ENCODE measurements at regions not wholly inside any gene's neighbourhood (a gene's known extent, or its start where the extent isn't known, plus 50 kb on each side); places are given as distances from the start of the nearest gene placed in this dataset.

DNA sequence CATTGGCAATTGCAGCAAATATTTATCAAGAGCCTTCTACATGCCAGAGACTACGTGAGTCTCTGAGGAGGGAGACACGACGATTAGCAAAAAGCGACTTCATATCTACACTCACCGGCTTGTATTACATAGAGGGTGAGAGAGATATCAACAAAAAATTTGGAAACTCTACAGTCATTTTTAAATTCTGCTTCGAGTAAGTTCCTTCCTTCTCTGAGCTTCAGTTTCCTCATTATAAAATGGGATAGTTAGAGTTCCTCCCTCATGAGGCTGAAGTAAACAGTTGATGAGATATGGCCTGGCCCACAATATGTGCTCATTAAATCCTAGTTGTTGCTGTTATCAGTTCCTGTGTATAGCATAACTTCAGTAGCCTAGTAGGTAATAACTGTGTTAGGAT, 64.1 kb upstream of the SIRPA start:
- no peak overlapping the region for H3K4me3 ChIP-seq (replicated peaks; ENCODE audit: low read depth, low read length)
- no peak for DNase-seq (ENCODE audit: low read depth)
- TF ChIP-seq, protein P1, sequence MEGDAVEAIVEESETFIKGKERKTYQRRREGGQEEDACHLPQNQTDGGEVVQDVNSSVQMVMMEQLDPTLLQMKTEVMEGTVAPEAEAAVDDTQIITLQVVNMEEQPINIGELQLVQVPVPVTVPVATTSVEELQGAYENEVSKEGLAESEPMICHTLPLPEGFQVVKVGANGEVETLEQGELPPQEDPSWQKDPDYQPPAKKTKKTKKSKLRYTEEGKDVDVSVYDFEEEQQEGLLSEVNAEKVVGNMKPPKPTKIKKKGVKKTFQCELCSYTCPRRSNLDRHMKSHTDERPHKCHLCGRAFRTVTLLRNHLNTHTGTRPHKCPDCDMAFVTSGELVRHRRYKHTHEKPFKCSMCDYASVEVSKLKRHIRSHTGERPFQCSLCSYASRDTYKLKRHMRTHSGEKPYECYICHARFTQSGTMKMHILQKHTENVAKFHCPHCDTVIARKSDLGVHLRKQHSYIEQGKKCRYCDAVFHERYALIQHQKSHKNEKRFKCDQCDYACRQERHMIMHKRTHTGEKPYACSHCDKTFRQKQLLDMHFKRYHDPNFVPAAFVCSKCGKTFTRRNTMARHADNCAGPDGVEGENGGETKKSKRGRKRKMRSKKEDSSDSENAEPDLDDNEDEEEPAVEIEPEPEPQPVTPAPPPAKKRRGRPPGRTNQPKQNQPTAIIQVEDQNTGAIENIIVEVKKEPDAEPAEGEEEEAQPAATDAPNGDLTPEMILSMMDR (IDR thresholded peaks at IDR 0.05; ENCODE audit: low read length, missing control alignments) = no peak

GRCh38 chr20:1830240-1830639, 65.0 kb upstream of the SIRPA start:
- peak; percentile 93 for DNase-seq (ENCODE audit: low read depth)
- H3K4me3 ChIP-seq (replicated peaks; ENCODE audit: low read depth, low read length) = no peak overlapping the region
- TF ChIP-seq, protein P1 (IDR thresholded peaks at IDR 0.05; ENCODE audit: low read length, missing control alignments) = no peak

DNA sequence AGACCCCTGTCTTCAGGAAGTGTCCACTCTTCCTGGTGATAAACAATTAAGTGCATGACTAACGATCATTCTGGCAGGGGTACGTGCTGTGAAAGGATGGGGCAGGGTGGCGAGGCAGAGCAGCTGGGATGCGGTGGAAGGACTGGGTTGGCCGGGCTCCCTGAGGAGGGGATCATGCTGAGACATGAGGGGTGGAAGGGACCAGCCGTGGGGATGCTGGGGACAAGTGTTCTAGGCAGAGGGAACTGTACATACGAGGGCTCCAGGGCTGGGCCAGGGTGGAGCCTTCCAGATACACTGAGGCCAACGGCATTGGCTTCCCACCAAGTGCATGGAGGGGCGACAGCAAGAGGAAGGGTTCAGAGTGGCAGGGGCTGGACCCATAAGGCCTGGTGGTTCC, 65.7 kb upstream of the SIRPA start:
- no peak overlapping the region for H3K4me3 ChIP-seq (replicated peaks; ENCODE audit: low read depth, low read length)
- no peak for DNase-seq (ENCODE audit: low read depth)
- TF ChIP-seq, protein P1 (IDR thresholded peaks at IDR 0.05; ENCODE audit: low read length, missing control alignments) = no peak

- no peak overlapping the region for H3K4me3 ChIP-seq (replicated peaks; ENCODE audit: low read depth, low read length)
- DNase-seq (ENCODE audit: low read depth) = no peak
- TF ChIP-seq, protein P1 (IDR thresholded peaks at IDR 0.05; ENCODE audit: low read length, missing control alignments) = no peak
These were observed 66.4 kb upstream of the SIRPA start for GRCh38 chr20:1828786-1829131.

DNA sequence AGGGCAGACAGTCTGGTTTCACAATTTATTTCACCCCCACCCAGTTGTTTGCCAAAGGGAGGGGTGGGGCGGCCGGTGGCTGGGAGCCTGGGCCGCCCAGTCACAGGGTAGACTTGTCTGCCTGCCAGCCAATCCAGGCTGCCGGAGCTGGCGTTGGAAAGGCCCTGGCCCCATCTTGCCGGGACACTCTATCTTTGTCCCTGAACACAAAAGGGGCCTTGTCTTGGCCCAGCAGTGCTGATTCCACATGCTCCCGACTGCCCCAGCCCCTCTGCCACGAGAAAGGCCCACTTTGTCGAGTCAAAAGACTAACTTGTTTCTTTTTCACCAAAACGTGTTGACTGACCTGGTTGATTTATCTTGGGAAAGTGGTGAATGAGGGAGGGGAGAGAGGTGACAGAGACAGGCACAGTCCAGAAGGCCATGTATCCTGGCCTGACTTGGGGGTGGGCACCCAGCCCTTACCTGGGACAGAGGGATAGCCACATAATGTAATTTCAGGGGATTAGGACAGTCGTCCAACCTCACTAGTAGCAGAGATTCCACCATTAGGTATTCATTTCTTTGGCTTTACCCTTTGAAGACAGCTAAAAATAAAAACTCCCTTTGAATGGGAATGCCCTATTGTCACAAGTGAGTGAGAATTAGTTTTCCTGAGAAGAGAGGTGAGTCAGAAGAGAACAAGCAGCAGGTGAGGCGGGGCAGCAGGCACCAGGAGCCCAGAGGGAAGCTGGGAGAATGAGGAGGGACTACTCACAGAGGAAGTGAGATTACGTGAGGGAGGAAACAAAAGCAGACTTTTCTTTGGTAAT, 67.0 kb upstream of the SIRPA start:
- TF ChIP-seq, protein P1 (IDR thresholded peaks at IDR 0.05; ENCODE audit: low read length, missing control alignments) = no peak
- no peak for DNase-seq (ENCODE audit: low read depth)
- H3K4me3 ChIP-seq (replicated peaks; ENCODE audit: low read depth, low read length) = no peak overlapping the region

DNA sequence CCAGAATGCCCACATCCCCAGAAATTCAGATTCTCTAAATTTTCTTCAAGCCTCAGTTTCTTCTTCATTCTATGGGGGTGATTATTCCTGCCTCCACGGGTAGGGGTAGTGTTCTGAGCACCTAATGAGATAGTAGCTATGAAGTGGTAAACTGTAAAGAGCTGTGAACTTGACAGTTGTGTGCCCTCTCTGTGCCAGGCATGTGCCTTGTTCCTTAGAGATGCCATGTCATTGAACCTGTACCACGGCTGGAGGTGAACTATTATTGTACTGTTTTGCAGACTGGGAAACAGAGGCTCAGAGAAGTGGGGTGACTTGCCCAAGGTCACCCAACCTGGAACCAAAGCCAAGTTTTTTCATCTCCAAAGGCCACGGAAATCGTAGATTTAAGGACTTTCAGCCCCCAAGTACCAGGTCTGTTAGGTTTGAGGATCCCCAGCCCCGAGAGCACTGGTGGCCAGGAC, 67.7 kb upstream of the SIRPA start:
- no peak for DNase-seq (ENCODE audit: low read depth)
- TF ChIP-seq, protein P1 (IDR thresholded peaks at IDR 0.05; ENCODE audit: low read length, missing control alignments) = no peak
- no peak overlapping the region for H3K4me3 ChIP-seq (replicated peaks; ENCODE audit: low read depth, low read length)

- TF ChIP-seq, protein P1 (IDR thresholded peaks at IDR 0.05; ENCODE audit: low read length, missing control alignments) = no peak
- no peak overlapping the region for H3K4me3 ChIP-seq (replicated peaks; ENCODE audit: low read depth, low read length)
- no peak for DNase-seq (ENCODE audit: low read depth)
These were observed 69.2 kb upstream of the SIRPA start for GRCh38 chr20:1825938-1826445.
